ENCODE measurements at regions not wholly inside any gene's neighbourhood (a gene's known extent, or its start where the extent isn't known, plus 50 kb on each side); places are given as distances from the start of the nearest gene placed in this dataset.

DNA sequence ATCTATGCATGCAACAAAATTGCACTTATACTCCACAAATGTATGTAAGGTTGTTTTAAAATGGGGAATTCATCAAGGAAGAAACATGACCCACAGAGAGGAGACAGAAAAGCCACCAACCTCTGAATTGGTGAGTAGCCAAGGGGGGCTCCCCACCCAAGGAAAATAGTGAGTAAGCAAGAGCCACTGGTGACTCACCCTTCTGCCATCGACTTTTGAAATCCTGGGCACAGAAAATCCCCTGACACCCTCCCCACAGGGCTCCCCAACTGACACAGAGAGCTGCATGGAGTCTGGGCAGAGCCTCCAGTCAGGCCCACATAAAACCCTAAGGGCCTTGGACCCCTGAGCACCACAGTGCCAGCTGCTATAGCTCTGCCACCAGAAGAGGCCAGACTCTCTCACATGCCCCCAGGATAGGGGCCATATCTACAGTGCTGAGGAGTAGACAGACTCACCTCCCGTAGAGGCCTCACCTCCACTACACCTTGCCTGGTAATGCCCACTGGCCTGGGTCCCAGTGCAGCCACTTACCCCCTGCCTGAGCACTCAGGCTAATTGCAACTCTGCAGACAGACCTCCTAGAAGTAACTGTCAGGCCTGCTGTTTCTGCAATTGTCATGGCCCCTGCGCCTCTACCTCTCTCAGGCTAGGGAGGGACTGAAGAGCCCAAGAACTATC, 244.7 kb upstream of the WSB1 start:
- TF ChIP-seq POLR2A (IDR thresholded peaks at IDR 0.05; ENCODE audit: low read depth, low read length): no peak
- no peak for TF ChIP-seq POLR2AphosphoS5 (IDR thresholded peaks at IDR 0.05; ENCODE audit: low read depth, low read length)
